ENCODE measurements at regions not wholly inside any gene's neighbourhood (a gene's known extent, or its start where the extent isn't known, plus 50 kb on each side); places are given as distances from the start of the nearest gene placed in this dataset.
"Not testable (repeated sequence)": the region's sequence is repeated elsewhere in the genome, so short reads cannot be mapped to it uniquely, and the experiment has no call there.

DNA sequence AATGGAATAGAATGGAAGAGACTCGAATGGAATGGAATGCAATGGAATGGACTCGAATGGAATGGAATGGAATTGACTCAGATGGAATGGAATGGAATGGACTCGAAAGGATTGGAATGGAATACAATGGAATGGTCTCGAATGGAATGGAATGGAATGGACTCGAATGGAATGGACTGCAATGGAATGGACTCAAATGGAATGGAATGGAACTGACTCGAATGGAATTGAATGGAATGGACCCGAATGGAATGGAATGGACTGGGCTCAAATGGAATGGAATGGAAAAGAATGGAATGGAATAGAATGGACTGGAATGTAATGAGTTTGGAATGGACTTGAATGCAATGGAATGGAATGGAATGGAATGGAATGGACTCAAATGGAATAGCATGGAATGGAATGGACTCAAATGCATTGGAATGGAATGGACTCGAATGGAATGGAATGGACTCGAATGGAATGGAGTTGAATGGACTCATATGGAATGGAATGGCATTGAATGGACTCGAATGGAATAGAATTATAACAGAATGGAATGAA lies 104.0 kb upstream of the OR4F16 start:
- TF ChIP-seq, protein P1, sequence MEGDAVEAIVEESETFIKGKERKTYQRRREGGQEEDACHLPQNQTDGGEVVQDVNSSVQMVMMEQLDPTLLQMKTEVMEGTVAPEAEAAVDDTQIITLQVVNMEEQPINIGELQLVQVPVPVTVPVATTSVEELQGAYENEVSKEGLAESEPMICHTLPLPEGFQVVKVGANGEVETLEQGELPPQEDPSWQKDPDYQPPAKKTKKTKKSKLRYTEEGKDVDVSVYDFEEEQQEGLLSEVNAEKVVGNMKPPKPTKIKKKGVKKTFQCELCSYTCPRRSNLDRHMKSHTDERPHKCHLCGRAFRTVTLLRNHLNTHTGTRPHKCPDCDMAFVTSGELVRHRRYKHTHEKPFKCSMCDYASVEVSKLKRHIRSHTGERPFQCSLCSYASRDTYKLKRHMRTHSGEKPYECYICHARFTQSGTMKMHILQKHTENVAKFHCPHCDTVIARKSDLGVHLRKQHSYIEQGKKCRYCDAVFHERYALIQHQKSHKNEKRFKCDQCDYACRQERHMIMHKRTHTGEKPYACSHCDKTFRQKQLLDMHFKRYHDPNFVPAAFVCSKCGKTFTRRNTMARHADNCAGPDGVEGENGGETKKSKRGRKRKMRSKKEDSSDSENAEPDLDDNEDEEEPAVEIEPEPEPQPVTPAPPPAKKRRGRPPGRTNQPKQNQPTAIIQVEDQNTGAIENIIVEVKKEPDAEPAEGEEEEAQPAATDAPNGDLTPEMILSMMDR (IDR thresholded peaks at IDR 0.05 in 2 of 3, conservative IDR thresholded peaks at IDR 0.05 in 1 of 3; ENCODE audit: control insufficient read depth in 2 of 3, extremely low read depth in 1 of 3, insufficient read depth in 1 of 3, low read depth in 3 of 3, low read length in 3 of 3), result not testable (repeated sequence)
- not testable (repeated sequence) for TF ChIP-seq BRCA1 (IDR thresholded peaks at IDR 0.05; ENCODE audit: low read depth, low read length); JUND (IDR thresholded peaks at IDR 0.05; ENCODE audit: low read depth, low read length); EZH2 (IDR thresholded peaks at IDR 0.05; ENCODE audit: borderline replicate concordance, control insufficient read depth, low read depth, low read length); CBX5 (IDR thresholded peaks at IDR 0.05; ENCODE audit: low read depth)
